HG03064 (cell line): ENCODE measurements at regions not wholly inside any gene's neighbourhood (a gene's known extent, or its start where the extent isn't known, plus 50 kb on each side); places are given as distances from the start of the nearest gene placed in this dataset.

Experiments
- ATAC-seq: cut with Tn5 transposase; IDR thresholded peaks from one replicate; pipeline ENCODE4 v1.9.1; 2021; ENCODE audit warnings: low read depth; ENCODE audit not compliant: unreplicated experiment

DNA sequence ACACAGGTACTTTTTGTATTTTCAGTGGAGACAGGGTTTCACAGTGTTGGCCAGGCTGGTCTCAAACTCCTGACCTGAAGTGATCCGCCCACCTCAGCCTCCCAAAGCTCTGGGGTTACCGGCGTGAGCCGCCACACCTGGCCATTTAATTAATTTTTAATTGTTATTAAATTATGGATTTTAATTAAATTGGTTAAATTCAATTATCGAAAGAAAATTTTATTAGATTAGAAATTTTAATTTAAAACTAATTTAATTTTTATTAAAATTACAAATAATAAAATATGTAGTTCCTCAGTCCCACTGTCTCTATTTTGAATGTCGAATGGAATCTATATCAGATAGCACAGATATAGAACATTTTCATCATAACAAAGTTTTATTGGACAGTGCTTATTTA, 416.5 kb downstream of the GABRG2 start:
- ATAC-seq, result no peak

DNA sequence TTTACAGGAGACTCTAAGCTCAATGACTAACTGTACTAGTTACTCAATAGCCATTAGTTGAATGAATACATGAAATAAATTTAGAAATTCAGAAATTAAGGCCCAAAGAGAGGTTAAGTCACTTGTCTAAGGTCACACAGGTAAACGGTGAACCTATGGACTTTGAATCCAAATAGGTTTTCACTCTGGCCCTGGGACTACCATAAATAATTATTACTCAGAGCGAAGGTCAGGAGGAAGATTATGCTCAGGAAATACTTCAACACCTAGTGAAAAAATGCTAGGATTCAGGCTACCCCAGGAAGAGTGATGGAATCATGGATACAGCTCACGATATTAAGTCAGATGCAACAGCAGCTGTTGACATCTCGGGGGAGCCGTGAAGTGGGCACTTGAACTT, 417.4 kb downstream of the GABRG2 start:
- no peak for ATAC-seq

GRCh38 chr5:162485666-162486292, 418.2 kb downstream of the GABRG2 start:
- ATAC-seq, result no peak

DNA sequence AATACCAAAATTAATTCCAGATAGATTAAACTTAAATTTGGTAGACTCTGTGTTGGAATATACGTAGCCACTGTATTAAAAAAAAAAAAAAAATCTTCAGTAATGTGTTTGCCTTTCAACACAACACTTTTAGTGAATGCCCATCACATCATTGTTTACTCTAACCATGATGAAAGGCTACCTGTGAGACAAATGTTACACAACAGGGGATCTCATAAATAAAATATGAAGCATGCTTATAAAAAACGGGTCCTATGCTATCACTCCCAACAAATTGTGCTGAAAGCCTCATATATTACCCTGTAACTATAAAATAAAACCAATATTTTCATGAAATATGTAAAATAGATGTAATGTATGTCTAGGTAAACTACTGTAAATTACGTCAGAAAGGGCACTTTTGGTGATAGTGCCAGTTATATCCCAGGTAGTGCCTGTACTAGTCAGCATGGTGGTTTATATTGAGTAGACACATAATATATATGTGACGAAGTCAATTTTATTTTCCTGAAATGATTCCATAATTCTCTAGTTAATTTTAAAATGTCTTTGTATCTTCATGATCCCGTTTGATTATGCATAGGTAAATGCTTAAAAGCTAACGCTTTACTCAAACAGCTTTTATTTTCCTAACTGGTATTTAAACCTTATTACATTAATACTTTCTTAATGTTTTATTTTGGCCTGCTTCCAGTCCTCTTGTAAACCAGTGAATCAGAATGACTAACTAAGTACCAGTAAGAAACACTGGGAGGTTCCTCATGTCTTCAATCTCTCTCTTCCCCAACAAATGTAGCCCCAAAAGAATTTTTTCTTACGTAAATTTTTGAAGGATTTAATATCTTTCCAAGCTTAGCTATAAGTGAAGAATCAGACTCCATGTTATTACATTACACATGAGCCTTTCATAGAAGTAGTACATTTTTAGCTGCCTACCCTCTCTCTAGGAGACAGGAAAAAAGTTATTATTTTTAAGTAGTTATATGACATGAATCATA, 420.3 kb downstream of the GABRG2 start:
- no peak for ATAC-seq

- no peak for ATAC-seq
Measured at GRCh38 chr5:162496100-162496808, 428.7 kb downstream of the GABRG2 start.

DNA sequence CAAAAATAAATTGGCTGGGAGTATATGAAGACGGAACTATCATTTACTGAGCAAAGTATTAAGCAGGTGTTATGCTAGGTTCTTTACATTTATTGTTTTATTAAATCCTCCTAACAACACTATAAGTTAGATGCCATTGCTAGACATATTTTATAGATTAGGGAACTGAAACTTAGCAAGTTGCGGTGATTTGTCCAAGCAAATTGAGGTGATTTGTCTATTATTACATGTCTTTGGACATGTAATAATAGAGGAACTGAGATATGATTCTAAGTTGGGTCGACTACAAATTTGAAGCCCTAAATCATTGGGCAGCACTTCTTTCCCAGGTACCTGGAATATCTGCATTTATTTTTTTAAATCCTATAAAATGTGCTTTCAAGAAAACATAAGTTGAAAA, 429.9 kb downstream of the GABRG2 start:
- no peak for ATAC-seq

GRCh38 chr5:162502780-162503179, 435.2 kb downstream of the GABRG2 start:
- ATAC-seq, result no peak

DNA sequence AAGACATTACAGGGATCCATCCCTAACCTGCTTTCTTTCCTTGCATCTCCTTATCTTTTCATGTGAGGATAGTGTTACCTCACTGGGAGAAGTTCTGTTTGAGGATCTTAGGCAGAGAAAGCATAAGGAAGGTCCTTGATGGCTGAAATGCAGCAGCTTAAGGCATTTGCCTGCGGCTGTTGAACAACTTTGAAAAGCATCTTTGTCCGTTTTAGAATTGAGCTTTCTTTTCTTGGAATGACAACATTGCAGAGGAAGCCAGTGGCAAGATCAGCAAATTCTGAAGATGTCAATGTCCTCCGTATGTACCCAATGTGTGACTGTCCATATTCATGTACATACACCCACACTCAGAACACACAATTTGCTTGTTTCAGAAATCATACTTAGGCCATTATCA, 436.2 kb downstream of the GABRG2 start:
- ATAC-seq, result no peak

GRCh38 chr5:162512935-162513565, 445.5 kb downstream of the GABRG2 start:
- ATAC-seq, result no peak

DNA sequence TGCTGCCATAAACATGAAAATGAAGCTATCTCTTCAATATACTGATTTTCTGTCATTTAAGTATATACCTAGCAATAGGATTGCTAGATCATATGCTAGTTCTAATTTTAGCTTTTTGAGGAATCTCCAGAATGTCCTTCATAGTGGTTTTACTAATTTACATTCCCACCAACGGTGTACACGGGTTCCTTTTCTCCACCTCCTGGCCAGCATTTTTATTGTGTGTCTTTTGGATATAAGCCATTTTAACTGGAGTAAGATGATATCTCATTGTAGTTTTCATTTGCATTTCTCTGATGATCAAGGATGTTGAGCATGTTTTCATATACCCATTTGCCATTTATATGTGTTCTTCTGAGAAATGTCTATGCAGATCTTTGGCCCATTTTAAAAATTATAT, 446.5 kb downstream of the GABRG2 start:
- ATAC-seq, result no peak

DNA sequence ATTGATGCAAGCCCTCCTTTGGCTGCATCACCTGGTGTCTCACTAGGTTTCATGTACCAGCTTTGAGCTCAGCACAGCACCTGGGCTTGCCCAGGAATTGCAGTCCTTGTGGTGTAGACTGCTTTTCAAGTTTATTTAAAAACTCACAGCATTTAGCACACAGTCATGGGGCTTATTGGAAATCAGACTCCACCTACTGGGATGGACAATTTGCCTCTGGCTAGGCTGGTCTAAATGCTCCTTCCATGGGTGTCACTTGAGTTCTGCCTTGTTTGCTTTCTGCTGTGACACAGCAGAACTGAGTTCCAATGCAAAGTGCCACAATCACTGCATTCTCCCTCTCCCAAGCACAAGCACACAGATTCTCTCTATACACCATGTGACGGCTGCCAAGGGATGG, 453.3 kb downstream of the GABRG2 start:
- no peak for ATAC-seq

GRCh38 chr5:162529209-162529608, 461.6 kb downstream of the GABRG2 start:
- ATAC-seq, result no peak

- no peak for ATAC-seq
Measured at GRCh38 chr5:162529886-162530285, 462.3 kb downstream of the GABRG2 start.

DNA sequence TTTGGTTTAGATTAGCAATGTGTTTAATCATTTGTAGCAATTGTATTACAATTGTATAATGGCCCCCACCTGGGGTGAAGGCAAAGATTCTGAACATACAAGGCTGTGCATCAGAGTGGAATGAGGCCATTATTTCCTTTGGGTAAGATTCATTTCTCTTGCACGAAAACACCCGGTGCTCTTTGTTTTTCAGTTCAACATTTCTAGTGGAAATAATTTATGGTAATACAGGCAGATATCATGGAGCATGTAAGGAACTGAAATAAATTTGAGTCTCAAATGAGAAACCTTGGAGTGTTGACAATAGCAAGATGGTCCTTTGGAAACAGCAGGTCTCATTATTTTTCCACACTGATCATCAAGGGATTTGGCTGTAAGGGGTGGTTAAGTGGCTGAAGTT, 475.9 kb downstream of the GABRG2 start:
- no peak for ATAC-seq

DNA sequence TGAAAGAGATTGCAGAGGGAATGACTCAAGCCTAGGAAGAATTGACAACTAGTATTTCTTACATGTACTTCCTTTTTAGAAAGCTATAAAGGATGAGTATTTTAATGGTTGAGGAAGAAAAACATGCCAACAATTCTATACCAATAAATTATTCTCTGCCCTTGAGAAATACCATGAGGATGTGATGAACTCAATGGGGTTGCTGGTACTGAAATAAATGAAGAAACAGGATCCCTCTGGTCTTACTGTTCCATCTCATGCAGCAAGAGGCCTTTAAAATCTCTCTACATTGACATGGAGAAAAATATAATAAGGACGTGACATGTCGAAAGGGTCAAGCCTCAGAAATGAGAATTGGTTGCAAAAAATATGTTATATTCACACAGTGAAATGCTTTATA, 477.3 kb downstream of the GABRG2 start:
- no peak for ATAC-seq

DNA sequence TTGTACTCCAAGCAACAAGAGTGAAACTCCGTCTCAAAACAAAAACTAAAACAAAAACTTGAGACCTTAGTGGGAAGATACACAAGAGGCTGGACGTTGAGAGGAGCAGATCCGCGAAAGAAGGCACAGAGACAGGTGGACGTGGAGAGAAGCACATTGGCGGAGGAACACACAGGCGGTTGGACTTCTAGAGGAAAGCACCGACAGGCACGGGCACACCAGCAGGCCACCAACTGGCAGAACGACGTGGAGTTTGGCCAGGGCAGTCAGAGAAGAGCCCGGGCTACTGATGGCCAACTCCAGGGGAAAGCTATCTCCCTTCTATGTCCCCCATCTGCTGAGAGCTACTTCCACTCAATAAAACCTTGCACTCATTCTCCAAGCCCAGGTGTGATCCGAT, 482.7 kb downstream of the GABRG2 start:
- no peak for ATAC-seq

DNA sequence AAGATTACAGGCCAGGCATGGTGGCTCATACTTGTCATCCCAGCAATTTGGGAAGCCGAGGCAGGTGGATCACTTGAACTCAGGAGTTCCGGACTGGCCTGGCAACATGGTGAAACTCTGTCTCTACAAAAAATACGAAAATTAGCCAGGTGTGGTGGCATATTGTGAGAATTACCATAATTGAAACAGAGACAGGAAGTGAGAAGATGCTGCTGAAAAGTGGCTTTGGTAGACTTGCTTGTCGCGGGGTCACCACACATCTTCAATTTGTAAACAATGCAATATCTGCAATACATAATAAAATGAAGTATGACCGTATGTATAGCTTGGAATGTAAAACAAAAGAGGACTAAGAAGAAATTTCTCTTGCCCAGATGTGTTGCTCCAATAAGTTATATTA, 490.5 kb downstream of the GABRG2 start:
- ATAC-seq, result no peak

DNA sequence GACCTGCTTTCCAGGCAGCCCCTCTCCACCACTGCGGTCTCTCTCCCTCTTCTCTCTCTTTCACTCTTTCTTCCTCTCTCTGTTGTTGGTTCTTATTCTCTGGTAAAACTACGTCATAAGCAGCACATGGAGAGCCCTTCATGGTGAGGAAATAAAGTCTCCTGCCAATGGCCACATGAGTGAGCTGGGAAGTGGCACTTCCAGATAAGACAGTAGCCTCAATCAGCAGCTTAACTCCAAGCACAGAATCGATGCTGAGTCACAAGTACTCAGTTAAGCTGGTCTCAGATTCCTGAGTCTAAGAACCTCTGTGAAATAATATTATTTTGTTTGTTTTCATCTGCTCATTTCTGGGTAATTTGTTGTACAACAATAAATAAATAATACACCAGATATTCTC, 500.1 kb downstream of the GABRG2 start:
- no peak for ATAC-seq

GRCh38 chr5:162573758-162574157, 506.2 kb downstream of the GABRG2 start:
- no peak for ATAC-seq

GRCh38 chr5:162591724-162592123, 524.2 kb downstream of the GABRG2 start:
- no peak for ATAC-seq

DNA sequence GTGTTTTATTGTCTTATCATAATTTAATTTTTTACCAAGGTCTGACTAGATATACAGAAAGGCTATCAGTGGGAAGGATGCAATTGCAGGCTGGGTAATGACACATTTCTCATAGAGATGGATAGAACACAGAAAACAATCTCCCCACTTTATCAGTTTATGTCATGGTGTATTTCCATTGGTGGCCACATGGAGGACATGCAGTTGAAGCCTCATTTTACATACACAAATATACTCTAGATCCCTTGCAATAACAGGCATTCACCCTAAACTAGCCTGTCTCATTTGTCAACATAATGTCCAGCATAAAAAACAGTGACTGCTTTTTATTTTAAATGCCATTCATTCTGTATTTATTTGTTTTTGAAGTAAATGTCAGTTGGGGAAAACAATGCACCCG, 526.3 kb downstream of the GABRG2 start:
- no peak for ATAC-seq
